SW480 (cell line): ENCODE measurements at regions not wholly inside any gene's neighbourhood (a gene's known extent, or its start where the extent isn't known, plus 50 kb on each side); places are given as distances from the start of the nearest gene placed in this dataset.
"Not testable (repeated sequence)": the region's sequence is repeated elsewhere in the genome, so short reads cannot be mapped to it uniquely, and the experiment has no call there.

ENCODE experiments used
- DNase-seq: peaks from one replicate; pipeline ENCODE4 v3.0.0-alpha.2; 2016; ENCODE audit warnings: low spot score

- DNase-seq = peak; percentile 72
These were observed 378.5 kb downstream of the LMO7 start for GRCh38 chr13:76014406-76015318.

GRCh38 chr13:76012091-76012721 is 376.1 kb downstream of the LMO7 start:
- DNase-seq = no peak

GRCh38 chr13:76009267-76009890 is 373.2 kb downstream of the LMO7 start:
- peak; percentile 23 for DNase-seq

- DNase-seq = no peak
These were observed 368.3 kb downstream of the LMO7 start for GRCh38 chr13:76004416-76004815.

DNA sequence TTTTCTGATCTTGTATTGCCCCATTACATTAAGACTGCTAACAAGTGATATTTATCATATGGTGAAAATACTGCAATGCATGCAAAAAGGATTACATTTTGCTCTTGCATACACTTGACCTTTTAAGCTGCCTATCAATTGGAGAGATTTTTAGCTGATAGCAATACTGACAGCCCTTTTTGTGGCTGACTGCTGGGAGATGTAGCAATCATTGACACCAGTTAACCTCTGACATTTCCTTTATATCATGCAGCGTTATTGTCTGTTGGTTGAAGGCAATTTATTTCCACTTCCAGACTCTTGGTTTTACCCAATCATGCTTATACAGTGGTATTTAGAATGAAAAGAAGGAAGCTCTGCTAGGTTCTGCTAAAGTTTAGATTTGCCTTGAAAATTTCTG is 364.0 kb downstream of the LMO7 start:
- no peak for DNase-seq

GRCh38 chr13:75996582-75996981 is 360.5 kb downstream of the LMO7 start:
- no peak for DNase-seq

DNA sequence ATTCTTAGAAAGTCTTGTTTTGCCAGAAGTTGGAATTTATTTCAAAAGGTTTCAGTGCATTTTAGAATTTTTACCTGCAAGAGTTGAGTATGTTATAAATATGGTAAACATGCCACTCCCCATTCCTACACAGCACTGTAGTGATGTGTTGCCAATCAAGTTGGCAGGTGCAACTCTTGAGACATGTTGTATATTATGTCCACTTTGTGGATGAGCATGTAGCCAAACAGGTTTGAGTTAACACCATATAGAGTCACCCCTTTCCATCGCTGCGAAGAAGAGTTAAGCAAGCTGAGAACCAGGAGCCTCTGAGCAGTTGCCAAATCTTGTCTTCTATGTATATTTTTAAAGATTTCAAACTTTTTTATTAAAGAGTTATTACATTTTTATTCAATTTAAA is 359.8 kb downstream of the LMO7 start:
- DNase-seq = no peak

- no peak for DNase-seq
These were observed 357.7 kb downstream of the LMO7 start for GRCh38 chr13:75993823-75994222.

DNA sequence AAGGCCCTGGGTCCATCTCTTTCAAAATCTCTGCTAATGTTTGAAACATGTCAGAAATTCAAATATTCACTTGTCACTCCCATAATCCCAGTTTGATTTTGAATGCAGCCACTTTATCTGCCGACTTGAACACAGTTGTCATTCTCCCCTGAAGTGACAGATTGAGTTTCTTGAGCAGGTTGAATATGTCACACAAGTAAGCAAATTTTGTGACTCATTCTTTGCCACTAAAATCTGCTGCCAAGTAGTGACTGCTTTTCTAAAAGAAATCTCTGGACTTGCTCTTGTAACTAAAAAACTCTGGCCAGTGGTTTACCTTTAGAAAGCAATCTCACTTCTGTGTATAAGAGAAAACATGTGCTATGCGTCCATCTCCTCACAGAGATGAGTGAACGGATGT is 357.1 kb downstream of the LMO7 start:
- DNase-seq = no peak

- DNase-seq = no peak
These were observed 350.7 kb downstream of the LMO7 start for GRCh38 chr13:75986818-75987217.

DNA sequence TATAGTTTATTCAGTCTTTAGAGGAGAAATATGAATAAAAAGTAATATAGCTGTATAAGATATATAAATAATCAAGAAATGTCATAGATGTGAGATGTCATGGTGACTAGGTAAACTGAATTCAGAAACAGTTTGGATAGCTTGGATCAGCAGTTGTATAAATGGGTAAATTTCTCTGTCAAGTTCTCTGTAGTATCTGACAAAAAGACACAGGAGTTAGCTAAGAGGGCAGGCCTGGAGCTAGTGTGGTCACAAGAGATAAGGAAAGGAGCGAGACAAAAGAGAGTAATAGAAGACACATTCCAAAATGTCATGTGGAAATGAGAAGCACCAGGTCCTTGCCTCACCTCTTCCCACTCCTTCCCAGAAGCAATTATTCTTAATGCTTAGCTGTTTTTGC is 349.0 kb downstream of the LMO7 start:
- no peak for DNase-seq

DNA sequence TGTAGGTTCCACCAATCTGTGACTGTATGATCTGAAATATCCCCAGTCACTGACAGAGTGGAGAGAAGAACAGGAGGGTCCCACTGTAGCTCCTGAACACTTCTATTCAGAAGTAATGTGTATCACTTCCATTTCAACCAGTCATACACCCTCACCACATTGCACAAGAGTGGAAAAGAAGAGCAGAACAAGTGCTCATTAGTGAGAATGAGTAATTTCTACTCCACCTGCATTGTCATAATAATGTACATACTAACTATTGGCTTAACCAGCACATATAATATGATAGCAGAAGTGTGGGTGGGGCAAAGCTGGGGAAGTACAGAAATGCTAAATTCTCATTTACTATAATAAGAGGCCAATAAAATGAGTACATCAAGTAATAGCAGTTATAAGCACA is 342.7 kb downstream of the LMO7 start:
- no peak for DNase-seq

DNA sequence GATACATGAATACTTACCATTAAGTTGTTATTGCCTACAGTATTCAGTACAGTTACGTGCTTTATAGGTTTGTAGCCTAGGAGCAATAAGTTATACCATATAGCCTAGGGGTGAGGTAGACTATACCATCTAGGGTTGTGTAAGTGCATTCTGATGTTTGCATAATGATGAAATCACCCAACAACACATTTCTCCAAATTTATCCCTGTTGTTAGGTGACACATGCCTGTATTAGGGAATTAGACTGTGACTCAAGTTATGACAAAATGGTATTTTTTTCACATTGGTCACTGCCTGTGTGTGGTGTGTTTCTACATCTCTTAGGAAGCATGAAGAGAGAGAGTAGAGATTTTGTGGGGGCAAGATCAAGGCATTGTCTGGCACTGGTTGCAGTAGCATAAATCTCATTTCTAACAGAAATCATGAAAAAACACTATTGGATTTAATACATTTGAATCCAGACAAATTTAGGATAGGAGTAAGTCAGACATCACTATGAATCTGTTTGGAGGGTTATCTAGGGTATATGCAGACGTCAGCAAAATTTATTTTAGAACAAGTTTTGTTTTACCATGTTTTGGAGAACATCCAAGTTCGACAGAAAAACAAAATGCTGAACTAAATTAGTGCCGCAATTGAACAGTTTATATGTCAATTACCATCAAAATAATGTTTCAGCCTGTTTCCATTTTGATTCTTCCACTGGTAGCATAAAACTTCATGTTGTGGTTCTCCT is 332.1 kb downstream of the LMO7 start:
- DNase-seq = no peak

DNA sequence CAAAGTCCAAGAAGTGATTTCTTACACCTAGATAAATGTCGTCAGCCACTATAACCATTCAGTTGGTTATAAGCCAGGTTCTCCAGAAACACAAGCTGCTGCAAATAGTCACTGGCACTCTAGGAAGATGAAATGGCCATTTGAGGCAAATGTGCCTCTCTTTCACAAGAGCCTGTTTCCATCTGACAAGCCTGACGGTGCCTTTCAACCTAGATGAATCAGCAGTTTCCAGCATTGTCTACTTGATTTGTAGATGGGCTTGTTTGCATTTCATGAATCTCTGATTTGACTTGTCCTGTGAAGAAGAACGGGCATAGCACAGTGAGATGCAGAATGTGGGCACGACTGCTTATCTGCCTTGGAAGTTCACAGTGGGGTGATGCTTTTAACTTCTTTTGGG is 327.2 kb downstream of the LMO7 start:
- peak; percentile 5 for DNase-seq

DNA sequence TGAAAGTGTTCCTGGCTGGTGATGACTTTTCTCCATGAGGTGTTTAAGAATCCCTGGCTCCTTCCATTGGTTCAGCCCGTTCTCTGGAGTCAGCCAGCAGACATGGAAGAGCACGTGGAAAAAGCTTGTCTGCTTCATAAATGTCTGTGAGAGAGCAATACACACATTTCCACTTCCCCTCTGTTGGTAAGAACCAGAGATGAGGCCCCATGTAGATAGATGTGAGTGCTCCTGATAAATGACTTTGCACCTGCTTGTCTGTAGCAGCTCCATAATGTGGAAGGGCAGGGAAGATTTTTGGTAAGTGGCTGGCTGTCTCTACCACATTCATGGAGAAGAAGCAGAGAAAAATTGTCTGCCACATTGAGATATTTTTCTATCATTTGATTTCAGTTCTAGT is 325.8 kb downstream of the LMO7 start:
- no peak for DNase-seq

- no peak for DNase-seq
These were observed 324.4 kb downstream of the LMO7 start for GRCh38 chr13:75960538-75960994.

GRCh38 chr13:75959861-75960481 is 323.8 kb downstream of the LMO7 start:
- DNase-seq = peak; percentile 90

GRCh38 chr13:75953589-75953988 is 317.5 kb downstream of the LMO7 start:
- DNase-seq = not testable (repeated sequence)

DNA sequence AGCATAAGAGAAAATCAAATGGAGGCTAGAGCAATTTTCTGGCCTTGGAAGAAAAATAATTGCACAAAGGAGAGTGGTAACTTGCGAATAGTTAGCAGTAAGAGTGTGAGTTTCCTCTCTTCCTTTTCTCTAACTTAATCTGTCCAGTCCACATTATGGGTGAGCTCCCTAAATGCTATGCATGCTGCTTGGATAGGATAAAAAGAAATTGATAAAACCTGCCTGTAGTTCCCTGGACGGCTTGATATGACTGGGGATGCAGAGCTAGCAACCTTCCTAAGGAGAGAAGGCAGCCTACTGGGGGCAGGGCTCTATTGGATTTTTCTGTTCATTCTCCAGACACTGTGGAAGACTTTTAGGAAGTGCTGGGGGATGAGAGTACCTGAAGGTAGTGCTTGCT is 311.3 kb downstream of the LMO7 start:
- no peak for DNase-seq

GRCh38 chr13:75946536-75947284 is 310.6 kb downstream of the LMO7 start:
- no peak for DNase-seq

GRCh38 chr13:75945841-75946482 is 309.8 kb downstream of the LMO7 start:
- no peak for DNase-seq
